ENCODE measurements at regions not wholly inside any gene's neighbourhood (a gene's known extent, or its start where the extent isn't known, plus 50 kb on each side); places are given as distances from the start of the nearest gene placed in this dataset.
"Not testable (repeated sequence)": the region's sequence is repeated elsewhere in the genome, so short reads cannot be mapped to it uniquely, and the experiment has no call there.

DNA sequence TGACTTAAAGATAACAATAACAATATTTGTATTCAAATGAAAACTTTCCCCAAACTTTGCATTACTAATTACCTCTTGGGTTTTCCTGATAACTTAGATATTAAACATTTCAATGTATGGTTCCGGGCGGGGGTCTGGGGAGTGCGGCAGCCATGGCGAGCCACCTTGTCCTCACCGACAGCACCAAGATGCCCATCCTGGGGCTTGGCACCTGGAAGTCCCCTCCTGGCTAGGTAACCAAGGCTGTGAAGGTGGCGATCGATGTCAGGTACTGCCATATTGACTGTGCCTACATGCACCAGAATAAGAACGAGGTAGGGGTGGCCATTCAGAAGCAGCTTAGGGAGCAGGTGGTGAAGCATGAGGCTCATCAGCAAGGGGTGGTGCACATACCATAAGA lies 478.7 kb downstream of the CNTN3 start:
- no peak for DNase-seq (ENCODE audit: low read depth, low spot score)

DNA sequence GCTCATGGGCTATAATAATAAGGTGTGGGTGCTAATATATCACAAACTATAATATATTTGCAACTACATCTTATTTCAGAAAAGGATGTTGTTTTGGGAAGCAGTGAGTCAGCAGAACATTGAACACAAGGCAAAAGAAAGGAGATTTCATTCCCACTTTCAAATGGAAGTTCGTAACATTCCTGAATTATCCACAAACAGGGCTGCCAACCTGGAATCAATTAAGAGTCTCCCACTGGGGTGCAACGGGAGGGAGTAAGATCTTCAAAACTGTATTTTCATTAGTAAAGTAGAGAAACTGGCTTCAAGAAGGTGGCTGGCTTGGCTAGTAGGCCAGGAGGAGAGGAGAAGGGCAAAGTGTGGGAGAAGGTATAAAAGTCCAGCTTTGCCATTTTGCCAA lies 479.6 kb downstream of the CNTN3 start:
- DNase-seq (ENCODE audit: low read depth, low spot score), result no peak

DNA sequence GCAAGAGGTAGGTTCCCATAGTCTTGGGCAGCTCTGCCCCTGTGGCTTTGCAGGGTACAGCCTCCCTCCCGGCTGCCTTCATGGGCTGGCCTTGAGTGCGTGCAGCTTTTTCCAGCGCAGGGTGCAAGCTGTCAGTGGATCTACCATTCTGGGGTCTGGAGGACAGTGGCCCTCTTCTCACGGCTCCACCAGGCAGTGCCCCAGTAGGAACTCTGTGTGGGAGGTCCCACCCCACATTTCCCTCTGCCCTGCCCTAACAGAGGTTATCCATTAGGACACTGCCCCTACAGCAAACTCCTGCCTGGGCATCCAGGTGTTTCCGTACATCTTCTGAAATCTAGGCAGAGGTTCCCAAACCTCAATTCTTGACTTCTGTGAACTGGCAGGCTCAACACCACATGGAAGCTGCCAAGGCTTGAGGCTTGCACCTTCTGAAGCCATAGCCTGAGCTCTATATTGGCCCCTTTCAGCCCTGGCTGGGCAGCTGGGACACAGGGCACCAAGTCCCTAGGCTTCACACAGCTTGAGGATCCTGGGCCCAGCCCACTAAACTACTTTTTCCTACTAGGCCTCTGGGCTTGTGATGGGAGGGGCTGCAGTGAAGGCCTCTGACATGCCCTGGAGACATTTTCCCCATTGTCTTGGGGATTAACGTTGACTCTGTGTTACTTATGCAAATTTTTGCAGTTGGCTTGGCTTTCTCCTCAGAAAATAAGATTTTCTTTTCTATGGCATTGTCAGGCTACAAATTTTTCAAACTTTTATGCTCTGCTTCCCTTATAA lies 482.7 kb downstream of the CNTN3 start:
- DNase-seq (ENCODE audit: low read depth, low spot score), result not testable (repeated sequence)

DNA sequence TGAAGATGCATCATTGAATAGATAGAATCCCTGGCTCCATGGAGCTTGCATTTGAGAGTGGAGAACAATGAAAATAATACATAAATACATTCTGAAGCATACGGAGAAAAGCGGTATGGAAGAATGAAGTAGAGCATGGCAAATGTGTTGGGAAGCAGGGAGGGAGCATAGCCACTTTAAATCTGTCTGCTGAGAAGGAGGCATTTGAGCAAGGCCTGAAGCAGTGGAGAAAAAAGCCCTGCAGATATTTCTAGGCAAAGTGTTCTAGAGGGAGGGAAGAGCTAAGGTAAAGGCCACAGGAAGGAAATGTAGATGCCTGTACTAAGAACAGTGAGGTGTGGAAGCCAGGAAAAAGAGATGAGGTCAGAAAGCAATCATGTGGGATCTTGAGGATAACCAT lies 484.8 kb downstream of the CNTN3 start:
- no peak for DNase-seq (ENCODE audit: low read depth, low spot score)

DNA sequence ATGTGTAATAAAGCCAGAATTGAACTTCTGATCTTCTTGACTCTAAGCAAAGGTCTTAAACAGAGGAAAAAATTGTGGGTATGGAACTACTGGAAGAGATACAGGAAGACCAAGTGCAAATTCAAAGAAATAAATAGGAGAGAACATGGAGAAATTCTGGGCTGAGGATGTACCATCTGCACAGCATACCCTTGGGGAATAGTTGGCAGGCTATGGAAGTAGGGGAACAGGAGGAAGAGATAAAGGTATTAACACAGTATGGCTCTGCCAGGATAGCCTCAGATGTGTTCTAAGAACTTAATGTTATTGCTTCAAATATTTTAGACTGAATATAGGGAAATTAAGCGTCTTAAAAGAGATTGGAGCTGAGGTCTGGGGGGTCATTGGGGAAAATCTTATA lies 485.4 kb downstream of the CNTN3 start:
- DNase-seq (ENCODE audit: low read depth, low spot score), result no peak

DNA sequence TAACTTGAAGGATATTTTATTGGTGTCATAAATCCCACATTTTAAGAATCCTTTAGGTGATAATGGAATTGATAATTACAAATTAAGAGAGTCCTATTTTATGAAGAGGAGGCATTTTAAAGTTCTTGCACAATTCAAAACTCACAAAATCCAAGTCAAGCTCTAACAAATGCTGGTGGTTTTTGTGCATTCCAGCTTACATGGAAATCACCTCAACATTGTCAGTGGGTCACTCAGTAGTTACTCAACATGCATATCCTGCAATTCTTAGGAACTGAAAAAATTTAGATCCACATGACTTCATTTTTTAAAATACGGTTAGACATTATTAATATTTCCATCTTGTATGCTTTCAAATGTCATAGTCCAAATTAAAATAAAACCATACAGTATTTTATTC lies 487.2 kb downstream of the CNTN3 start:
- DNase-seq (ENCODE audit: low read depth, low spot score), result no peak

DNA sequence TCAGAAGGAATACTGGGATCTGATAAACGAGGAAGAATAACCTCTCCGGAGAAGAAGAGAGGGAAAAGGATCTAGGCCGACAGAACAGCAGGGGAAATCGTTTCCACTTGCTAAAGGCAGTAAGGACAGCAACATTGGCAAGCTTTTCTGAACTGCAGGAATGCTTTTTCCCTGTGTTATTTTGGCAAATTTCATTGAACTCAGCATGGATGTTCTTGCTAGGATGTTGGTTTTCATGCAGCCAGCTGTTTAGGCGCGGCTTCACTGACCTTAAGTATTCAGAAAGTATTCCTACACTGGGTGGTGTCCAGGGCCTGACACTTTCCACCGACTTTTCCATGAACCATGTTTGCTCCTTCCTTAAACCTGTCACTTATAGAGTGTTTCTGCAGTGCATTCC lies 489.7 kb downstream of the CNTN3 start:
- DNase-seq (ENCODE audit: low read depth, low spot score), result no peak

DNA sequence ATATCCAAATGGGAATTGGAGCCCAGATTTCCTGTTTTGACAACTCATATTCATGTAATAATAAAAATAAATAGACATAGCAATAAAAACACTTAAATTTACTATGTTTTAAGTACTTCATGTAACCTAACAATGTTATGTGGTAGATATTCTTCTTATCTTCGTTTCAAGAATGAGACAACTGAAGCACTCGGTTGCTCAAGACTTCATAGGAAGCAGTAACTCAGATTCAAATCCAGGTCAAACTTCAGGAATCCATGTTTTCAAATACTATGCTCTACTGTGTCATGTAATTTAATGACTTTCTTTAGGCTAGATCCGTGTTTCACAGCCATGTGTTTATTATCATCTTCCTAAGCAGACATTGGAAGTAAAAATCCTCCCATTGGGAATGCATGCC lies 492.2 kb downstream of the CNTN3 start:
- no peak for DNase-seq (ENCODE audit: low read depth, low spot score)

DNA sequence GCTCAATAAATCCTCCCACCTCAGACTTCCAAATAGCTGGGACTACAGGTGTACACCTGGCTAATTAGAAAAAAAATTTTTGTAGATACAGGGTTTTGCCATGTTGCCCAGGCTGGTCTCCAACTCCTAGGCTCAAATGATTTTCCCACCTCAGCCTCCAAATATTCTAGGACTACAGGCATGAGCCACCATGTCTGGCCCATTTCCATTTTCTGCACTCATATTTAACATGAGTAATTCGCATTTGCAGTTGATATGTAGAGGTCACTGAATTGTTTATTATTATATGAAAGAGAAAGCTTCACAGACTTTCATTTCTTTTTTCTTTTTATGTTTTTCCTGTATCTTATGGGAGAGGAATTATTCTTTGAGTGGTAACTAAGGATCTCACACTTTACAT lies 492.7 kb downstream of the CNTN3 start:
- DNase-seq (ENCODE audit: low read depth, low spot score), result no peak

DNA sequence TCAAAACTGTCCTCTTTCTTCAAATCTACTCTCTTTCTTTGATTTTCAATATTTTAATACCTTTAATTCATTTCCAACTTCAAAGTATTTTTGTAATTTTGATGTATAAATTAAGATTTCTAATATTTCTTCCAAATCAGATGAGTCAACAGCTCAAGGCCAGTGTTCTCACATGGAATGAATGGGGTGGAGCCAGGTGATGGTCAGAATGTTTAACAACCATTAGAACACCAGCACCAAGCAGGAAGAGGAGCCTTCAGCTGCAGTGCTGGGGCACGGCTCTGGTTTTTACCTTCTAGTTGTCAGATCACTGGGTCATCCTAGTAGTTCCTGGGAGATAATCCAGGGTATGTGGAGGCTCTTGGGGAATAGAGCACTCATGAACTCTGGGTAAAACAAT lies 494.5 kb upstream of the PDZRN3 start:
- no peak for DNase-seq (ENCODE audit: low read depth, low spot score)

DNA sequence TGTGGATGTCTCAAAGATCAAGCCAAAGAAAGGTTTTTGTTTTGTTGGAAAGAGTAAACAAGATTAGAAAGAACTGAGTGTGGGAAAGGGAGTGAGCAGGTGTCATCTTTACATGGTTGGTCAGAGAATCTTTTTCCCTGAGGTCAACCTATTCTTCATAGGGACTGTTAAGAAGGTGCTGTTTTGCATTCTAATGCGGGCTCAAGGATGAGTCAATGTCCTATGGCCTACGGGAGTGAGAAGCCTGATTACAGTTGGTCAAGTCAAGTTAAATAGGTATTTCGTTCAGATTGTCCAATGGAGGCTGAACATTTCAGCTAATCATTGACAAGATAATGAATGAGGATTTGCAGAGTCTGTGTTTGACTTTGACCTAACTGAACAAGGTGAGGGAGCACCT lies 491.2 kb upstream of the PDZRN3 start:
- no peak for DNase-seq (ENCODE audit: low read depth, low spot score)

DNA sequence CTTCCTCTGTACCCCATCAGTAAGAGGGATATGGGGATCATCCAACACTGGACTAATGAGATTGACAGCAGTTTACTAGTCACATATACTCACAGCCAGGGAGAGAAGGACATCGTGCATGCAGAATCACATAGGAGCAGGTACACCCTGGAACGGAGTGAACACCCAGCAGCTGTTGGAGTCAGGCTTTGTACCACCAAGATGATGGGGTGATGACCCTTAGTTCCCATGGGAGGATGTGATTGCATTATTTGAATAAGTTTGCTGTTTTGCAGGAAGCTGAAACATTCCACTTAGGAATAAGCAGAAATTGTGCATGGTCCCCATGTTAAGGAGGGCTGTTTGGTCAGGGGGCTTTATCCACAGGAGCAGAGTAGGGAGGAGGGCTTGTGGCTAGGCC lies 482.7 kb upstream of the PDZRN3 start:
- DNase-seq (ENCODE audit: low read depth, low spot score), result no peak

DNA sequence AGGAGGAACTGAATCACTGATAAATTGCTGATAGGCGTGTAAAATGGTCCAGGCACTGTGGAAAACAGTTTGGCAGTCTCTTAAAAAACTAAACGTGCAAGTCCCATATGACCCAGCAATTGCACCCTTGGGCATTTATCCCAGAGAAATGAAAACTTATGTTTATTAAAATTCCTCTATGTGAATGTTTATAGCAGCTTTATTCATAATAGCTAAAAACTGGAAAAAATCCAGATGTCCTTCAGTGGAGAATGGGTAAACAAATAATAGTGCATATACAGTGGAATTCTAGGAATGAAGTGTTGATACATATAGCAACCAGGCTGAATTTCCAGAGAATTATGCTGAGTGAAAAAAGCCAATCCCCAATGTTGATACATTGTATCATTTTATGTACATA lies 482.2 kb upstream of the PDZRN3 start:
- DNase-seq (ENCODE audit: low read depth, low spot score), result no peak

DNA sequence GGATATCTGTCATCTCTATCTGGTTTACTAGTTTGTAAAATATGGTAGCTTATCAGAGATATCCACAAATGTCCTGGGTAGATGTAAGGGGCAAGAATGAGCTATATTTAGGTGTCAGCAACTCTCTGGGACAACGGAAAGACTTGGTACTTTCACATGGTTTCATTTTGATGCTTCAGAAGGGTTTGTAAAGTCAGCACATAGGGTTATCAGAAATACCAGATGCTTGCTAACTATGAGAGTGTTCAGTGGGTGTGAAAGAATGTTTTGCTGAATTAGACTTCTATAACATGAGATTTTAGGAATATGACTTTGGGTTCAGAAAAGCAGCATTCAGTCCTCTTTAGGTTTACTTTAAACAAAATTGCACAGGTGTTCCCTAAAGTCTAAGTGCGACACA lies 466.5 kb upstream of the PDZRN3 start:
- DNase-seq (ENCODE audit: low read depth, low spot score), result no peak

DNA sequence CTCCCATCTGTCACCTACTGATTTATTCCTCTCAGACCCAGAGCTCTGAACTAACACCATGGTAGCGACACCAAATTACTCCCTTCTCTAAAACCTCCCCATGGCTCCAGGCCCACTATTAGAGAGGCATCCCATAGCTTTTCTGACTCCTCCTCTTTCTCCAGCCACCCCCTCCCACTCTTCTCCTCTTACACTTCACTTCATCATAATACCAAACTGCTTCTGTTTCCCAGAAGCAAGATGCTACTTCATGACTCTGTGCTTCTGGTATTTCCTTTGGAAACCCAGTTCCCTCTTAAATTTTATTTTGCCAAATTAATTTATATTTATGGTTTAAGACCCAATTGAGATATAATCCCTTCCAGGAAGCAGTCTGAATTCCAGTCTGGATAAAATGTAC lies 465.1 kb upstream of the PDZRN3 start:
- DNase-seq (ENCODE audit: low read depth, low spot score), result no peak

DNA sequence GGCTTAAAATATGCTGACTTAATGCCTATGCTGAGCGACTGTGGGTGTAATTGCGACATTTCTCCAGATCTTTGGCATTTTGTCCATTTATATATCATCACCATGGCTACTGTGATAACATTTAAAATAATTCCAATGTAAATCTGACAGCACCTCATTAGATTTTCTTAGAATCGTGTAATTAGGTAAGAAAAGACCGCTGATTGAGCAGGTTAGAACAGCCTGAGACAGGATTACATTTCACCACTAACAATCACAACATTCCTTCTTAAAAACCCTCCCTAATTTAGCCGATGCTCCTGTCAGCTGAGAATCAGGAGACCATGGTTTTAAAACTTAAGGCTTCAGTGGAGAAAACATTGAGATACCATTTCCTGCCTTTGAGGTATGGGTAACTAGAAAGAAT lies 455.3 kb upstream of the PDZRN3 start:
- no peak for DNase-seq (ENCODE audit: low read depth, low spot score)

DNA sequence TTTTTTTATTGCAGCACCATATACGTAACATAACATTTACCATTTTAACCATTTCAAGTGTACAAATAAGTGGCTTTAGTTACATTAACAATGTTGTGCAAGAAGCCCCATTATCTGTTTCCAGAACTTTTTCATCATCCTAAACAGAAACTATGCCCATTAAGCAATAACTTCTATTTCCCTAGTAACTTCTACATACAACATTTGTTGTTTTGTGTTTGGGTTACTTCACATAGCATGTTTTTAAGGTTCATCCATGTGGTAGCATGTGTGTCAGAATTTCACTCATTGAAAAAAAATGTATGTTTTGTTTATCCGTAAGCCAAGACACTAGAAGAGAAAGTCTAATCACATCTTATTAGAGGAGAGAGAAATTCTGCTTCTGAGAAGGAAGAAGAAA lies 450.5 kb upstream of the PDZRN3 start:
- no peak for DNase-seq (ENCODE audit: low read depth, low spot score)

DNA sequence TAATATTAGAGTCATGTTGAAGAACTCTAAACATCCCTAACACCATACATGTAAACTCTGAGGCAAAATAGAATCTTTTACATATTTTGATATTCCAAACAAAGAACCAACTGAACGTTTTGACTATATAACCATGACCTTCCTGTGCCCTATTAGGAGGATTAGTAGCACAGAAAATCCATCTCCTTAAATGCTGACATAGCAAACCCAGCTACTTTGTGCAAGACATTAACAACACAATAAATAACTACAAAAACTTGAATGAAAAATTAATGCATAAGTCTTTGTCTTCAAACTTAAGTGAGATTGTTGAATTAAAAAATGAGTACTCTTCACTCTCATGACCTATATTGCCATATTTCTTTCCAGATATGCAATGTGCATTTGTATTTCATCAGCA lies 450.0 kb upstream of the PDZRN3 start:
- no peak for DNase-seq (ENCODE audit: low read depth, low spot score)

DNA sequence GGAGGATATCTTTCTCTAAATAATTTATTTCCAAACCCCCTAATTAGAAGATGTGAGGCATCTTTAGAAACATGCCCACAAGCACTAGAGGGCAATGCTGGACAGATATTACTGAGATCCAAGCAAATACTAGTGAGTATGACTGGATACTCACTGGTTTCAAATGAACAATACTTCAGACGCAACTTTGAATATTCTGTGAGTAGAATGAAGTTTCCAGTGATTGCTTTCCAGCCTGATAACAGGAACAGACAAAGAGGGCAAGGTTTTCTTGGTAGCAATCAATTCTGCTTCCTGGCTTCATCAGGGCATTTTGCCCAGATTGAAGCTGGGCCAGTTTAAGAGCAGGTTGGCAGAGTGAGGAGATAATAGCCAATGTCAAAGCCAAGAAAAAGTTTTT lies 442.6 kb upstream of the PDZRN3 start:
- no peak for DNase-seq (ENCODE audit: low read depth, low spot score)

DNA sequence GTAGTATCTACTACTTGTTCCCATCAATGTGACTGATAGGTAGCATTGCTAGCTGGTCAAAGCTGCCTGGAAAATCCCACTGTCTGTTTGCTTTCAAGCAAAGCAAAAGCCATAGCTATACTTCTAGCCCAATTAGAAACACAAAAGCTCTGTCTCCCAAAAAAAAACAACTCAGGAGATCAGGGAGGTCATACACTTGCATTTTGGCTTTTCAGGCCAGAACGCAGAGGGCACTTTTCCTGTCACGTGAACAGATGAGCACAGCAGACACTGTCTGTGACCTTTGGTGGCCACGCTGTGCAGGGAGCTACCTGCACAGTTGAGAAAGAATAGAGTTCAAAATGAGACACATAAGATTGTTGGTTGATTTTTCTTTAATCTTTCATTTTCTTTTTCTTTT lies 441.7 kb upstream of the PDZRN3 start:
- no peak for DNase-seq (ENCODE audit: low read depth, low spot score)

DNA sequence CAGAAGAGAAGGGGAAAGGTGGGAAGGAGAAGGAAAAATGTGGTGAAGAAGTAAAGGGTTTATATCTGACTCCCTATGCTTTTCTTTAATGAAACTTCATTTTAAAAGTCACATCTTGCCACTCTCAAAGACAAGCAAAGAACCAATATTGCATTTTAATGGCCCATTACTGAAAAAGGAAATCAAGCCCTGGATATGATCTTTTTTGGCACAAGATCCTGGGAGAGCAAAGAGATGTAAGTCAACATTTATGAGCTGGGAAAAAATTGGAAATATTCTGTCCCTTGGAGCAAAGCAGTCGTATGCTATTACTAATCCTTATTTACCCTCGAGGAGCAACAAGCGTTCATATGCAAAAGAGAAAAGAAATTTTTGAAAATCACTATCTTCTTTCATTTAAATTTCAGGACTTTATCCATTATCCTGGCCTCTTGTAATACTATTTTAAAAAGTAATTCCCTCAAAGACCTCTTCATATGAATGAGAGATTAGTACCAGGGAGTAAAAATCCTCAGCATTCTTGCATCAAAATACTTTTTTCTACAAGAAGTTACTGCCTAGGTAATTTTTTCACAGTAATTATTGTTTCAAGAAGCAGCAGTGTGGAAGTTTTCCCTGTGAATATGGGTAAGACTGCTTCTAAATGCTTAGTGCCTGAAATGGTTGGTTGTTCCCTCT lies 435.3 kb upstream of the PDZRN3 start:
- no peak for DNase-seq (ENCODE audit: low read depth, low spot score)

DNA sequence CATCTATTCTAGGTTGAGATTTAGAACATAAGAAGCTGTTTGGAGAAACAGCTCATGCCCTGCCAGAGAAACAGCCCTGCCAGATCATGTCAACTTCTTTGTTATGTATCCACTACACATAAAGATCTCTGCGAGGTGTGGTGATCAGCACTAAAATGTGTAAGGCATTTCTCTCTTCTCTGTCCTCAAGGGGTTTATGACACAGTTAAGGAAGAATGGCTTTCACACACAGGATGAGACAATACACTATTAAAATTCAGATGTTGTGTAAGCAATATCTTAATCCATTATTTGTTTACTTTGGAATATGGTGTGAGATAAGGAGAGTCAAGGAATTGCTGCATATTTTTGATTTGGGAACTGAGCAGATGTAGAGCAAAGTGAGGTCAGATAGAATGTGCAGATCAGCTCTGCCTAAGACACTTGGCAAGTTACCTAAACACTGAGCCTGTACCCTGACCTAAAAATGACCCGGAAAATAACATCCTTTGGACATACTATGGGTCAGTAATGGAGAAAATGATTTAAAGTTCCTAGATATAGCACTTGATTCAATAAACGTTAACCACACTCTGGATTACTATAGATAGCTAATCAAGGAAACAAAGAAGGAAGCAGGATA lies 434.7 kb upstream of the PDZRN3 start:
- DNase-seq (ENCODE audit: low read depth, low spot score), result no peak

DNA sequence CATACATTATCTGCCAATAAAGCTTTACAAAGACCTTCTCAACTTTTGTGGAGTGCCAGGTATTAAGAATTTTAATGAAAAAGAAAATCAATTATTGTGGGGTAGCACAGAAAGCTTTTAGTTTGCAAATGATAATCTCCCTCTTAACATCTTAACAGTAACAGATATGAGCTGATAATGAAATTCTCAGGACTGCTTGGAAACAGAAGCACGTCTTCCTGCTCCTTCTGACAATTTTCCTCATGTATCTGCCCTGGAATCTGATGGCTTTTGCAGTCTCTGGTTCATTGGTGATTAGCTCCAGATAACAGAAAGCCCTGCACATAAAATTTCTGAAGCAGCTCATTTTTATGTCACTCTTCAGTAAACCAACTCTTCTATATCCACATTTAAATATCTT lies 432.4 kb upstream of the PDZRN3 start:
- no peak for DNase-seq (ENCODE audit: low read depth, low spot score)

Measured in iPS DF 19.7 (cell line).